ENCODE measurements at regions not wholly inside any gene's neighbourhood (a gene's known extent, or its start where the extent isn't known, plus 50 kb on each side); places are given as distances from the start of the nearest gene placed in this dataset.

DNA sequence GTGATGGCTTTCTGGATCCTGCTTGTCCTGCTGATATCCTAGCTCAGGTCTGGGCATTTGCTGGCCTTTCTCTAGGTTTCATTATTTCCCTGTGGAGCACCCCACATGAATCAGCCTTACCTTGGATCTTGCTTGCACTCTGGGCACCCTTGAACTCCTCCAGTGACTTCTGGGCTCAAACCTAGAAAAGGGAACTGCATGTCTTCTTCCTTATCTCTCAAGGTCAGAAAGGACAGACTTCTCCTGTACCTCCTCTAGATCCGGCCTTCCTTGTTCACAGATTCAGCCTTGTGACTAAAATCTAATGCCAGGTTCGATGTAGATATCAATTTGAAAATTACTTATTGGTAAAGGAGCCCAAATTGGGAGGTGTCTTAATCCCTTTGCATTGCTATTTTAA, 267.9 kb downstream of the PARP8 start:
- no peak for TF ChIP-seq JUND (IDR thresholded peaks at IDR 0.05; ENCODE audit: low read depth)
- in situ Hi-C loops (cut with HindIII; ENCODE audit: low pct_unique_long_range_greater_than_20kb, low sequenced_read_pairs), result no loop called here

DNA sequence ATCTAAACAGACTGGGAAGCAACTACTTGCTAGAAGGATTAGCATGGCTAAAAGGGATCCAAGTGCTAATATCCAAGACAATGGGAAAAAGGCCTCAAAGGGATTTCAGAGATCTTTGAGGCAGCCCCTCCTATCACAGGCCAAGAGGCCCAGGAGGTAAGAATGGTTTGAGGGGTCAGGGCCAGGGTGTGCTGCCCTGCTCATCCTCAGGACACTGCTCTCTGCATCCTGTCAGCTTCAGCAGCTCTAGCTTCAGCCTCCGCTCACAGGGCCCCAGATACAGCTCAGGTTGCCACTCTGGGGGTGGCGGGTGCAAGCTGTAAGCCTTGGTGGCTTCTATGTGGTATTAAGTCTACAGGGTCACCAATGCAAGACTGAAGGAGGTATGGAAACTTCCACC, 278.7 kb downstream of the PARP8 start:
- no peak for DNase-seq (ENCODE audit: low read depth in 1 of 2, low spot score in 1 of 2)
- TF ChIP-seq JUND (IDR thresholded peaks at IDR 0.05; ENCODE audit: low read depth), result no peak
- in situ Hi-C loops (cut with HindIII; ENCODE audit: low pct_unique_long_range_greater_than_20kb, low sequenced_read_pairs), result no loop called here

More for the DNA sequence above, 267.9 kb downstream of the PARP8 start:
- no peak for DNase-seq (ENCODE audit: low read depth in 1 of 2, low spot score in 1 of 2)

- DNase-seq (ENCODE audit: low read depth in 1 of 2, low spot score in 1 of 2), result no peak
- in situ Hi-C loops (cut with HindIII; ENCODE audit: low pct_unique_long_range_greater_than_20kb, low sequenced_read_pairs), result no loop called here
- TF ChIP-seq JUND (IDR thresholded peaks at IDR 0.05; ENCODE audit: low read depth), result no peak
These were observed 281.7 kb downstream of the PARP8 start for GRCh38 chr5:50947906-50948683.

DNA sequence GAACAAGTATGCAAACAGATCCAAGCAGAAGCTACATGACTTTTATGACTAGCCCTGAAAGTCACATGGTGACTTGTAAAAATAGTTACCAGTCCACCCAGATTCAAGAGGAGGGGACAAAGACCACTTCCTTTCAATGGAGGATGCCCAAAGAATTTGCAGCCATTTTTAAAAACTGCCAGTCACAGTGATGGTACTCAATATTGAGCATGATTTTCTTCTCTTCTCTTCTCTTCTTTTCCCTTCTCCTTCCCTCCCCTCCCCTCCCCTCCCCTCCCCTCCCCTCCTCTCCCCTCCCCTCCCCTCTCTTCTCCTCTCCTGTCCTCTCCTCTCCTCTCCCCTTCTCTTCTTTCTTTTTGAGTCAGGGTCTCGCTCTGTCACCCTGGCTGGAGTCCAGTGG, 286.9 kb downstream of the PARP8 start:
- TF ChIP-seq JUND (IDR thresholded peaks at IDR 0.05; ENCODE audit: low read depth), result no peak
- no peak for DNase-seq (ENCODE audit: low read depth in 1 of 2, low spot score in 1 of 2)
- in situ Hi-C loops (cut with HindIII; ENCODE audit: low pct_unique_long_range_greater_than_20kb, low sequenced_read_pairs), result no loop called here

GRCh38 chr5:50958852-50959457, 292.5 kb downstream of the PARP8 start:
- in situ Hi-C loops (cut with HindIII; ENCODE audit: low pct_unique_long_range_greater_than_20kb, low sequenced_read_pairs), result no loop called here
- peak; percentile 60 to 61 for DNase-seq (ENCODE audit: low read depth in 1 of 2, low spot score in 1 of 2)
- no peak for TF ChIP-seq JUND (IDR thresholded peaks at IDR 0.05; ENCODE audit: low read depth)

- in situ Hi-C loops (cut with HindIII; ENCODE audit: low pct_unique_long_range_greater_than_20kb, low sequenced_read_pairs), result no loop called here
- no peak for TF ChIP-seq JUND (IDR thresholded peaks at IDR 0.05; ENCODE audit: low read depth)
- peak; percentile 82 to 86 for DNase-seq (ENCODE audit: low read depth in 1 of 2, low spot score in 1 of 2)
These were observed 296.8 kb downstream of the PARP8 start for GRCh38 chr5:50962934-50963872.

DNA sequence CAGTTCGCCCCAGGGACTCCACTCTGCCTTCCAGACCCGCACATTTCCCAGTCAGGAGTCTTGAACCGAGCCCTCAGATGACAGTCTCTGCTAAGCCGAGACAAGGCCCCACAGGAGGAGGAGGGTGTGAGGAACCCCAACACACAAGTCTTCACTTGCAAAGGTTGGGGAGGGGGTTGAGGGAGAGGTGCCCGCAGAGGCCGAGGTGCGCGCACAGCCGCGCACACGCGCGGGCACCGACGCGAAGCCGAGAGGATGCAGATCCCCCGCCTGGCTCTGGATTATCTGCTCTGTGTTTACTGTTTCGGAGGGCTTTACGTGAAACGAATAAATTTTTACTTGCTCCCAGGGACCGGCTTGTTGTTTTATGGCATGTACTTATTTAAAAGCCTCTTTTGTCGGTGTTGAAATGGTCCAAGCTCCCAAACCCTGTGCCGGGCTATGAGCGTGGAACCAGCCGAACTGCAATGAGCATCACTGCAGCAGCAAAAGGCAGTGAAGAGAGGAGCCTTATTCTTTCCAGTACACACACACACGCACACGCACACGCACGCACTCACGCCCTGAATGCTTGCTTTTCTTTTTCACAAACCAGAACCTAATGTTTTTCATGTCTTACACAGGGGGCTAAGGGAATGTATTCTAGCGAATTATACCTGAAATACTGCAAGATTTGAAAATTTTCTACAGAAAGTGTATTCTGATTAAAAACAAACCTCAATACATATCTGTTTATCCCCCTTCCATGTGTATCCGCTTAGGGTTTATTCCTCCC, 297.7 kb downstream of the PARP8 start:
- in situ Hi-C loops (cut with HindIII; ENCODE audit: low pct_unique_long_range_greater_than_20kb, low sequenced_read_pairs), result no loop called here
- TF ChIP-seq JUND (IDR thresholded peaks at IDR 0.05; ENCODE audit: low read depth), result no peak
- DNase-seq (ENCODE audit: low read depth in 1 of 2, low spot score in 1 of 2), result no peak

DNA sequence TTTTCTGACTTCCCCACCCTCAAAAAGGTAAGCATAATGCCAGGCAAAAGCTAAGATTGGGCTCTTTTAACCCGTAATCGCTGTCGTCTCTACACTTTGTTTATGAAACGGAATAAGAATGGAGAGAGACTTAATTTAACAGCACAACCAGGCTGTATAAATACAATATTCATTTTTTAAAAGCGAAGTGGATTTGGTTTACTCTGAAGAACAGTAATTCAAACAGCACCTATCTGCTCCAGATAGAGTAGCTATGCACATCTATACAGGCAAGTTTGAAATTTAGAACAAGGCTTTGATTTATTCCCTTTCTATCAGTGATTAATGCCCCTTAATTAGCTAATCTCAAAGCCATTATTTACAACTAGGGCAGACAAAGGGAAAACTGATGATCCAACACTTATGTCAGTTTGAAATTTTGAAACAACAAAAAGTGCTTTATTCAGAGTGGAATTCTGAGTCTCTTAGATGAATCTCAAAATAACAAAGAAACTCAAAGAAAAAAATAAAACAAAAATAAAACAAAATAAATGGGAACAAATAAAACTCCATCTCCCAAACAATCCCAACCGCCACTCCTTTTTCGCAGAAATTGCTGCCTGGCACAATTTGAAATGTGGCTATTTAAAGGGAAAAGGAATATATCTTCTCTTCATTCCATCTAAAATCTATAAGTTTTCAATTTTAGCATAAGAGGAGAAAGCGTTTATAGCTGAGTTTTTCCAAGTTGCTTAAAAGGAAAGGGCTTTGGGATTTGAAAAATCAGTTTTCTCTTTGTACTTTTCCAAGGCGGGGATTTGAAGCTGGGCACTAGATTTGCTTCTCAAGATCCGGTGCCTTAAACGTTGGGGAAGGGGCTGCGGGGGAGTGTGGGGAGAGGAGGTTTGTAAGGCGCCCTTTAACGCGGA, 298.6 kb downstream of the PARP8 start:
- TF ChIP-seq JUND (IDR thresholded peaks at IDR 0.05; ENCODE audit: low read depth), result no peak
- in situ Hi-C loops (cut with HindIII; ENCODE audit: low pct_unique_long_range_greater_than_20kb, low sequenced_read_pairs), result no loop called here
- DNase-seq (ENCODE audit: low read depth in 1 of 2, low spot score in 1 of 2), result no peak

- TF ChIP-seq JUND (IDR thresholded peaks at IDR 0.05; ENCODE audit: low read depth), result no peak
- no peak for DNase-seq (ENCODE audit: low read depth in 1 of 2, low spot score in 1 of 2)
- in situ Hi-C loops (cut with HindIII; ENCODE audit: low pct_unique_long_range_greater_than_20kb, low sequenced_read_pairs), result no loop called here
These were observed 299.4 kb downstream of the PARP8 start for GRCh38 chr5:50965654-50966375.

GRCh38 chr5:50967009-50967562, 300.6 kb downstream of the PARP8 start:
- TF ChIP-seq JUND (IDR thresholded peaks at IDR 0.05; ENCODE audit: low read depth), result no peak
- no peak for DNase-seq (ENCODE audit: low read depth in 1 of 2, low spot score in 1 of 2)
- in situ Hi-C loops (cut with HindIII; ENCODE audit: low pct_unique_long_range_greater_than_20kb, low sequenced_read_pairs), result no loop called here
